H1 (cell line): ENCODE measurements at regions not wholly inside any gene's neighbourhood (a gene's known extent, or its start where the extent isn't known, plus 50 kb on each side); places are given as distances from the start of the nearest gene placed in this dataset.

ENCODE experiments used
- CTCF ChIA-PET: fragments of 300-600 bp; sonication (Branson Sonifier 250); formaldehyde crosslinking; loops from one replicate; lab custom pipeline; 2021; ENCODE audit not compliant: partially characterized antibody; lab: Charles Lee
- POLR2A ChIA-PET: fragments of 300-600 bp; sonication (Branson Sonifier 250); formaldehyde crosslinking; loops from one replicate; lab custom pipeline; 2021; ENCODE audit warnings: inconsistent platforms; ENCODE audit not compliant: partially characterized antibody; lab: Charles Lee
- DNase-seq, 2 experiments: peaks; one replicate each; pipeline versions ENCODE4 v3.0.0 to v3.0.0-alpha.2; 2010 to 2022; ENCODE audit warnings: low spot score in 2 of 2, low read depth in 1 of 2, mixed read lengths in 1 of 2
- FAIRE-seq: peaks from 2 replicates; lab custom pipeline; 2011; peaks lifted over from hg19 to GRCh38; lab: Jason Lieb, UNC
- H2AFZ ChIP-seq: 2 replicates; pipeline ENCODE4 v1.8.1; 2012; ENCODE audit warnings: low read length, inconsistent platforms
- H2AK5ac ChIP-seq: 2 replicates; pipeline ENCODE4 v1.6.1; 2013; ENCODE audit warnings: low read depth, low read length
- H2BK120ac ChIP-seq: replicated peaks from 2 replicates; pipeline ENCODE3; 2013; ENCODE audit warnings: low read depth, low read length, inconsistent platforms
- H2BK12ac ChIP-seq: 2 replicates; pipeline ENCODE4 v1.6.1; 2013; ENCODE audit warnings: low read depth, low read length
- H2BK15ac ChIP-seq: 2 replicates; pipeline ENCODE4 v1.6.1; 2013; ENCODE audit warnings: low read length
- H2BK20ac ChIP-seq: 2 replicates; pipeline ENCODE4 v1.6.1; 2013; ENCODE audit warnings: low read length
- H2BK5ac ChIP-seq: 2 replicates; pipeline ENCODE4 v1.6.1; 2013; ENCODE audit warnings: low read depth, low read length
- H3K14ac ChIP-seq: 2 replicates; pipeline ENCODE4 v1.6.1; 2013; ENCODE audit warnings: inconsistent platforms; ENCODE audit not compliant: insufficient read length
- H3K18ac ChIP-seq: 2 replicates; pipeline ENCODE4 v1.6.1; 2013; ENCODE audit warnings: low read length; ENCODE audit errors: extremely low read depth
- H3K23ac ChIP-seq: 2 replicates; pipeline ENCODE4 v1.6.1; 2013; ENCODE audit warnings: inconsistent platforms; ENCODE audit not compliant: insufficient read length
- H3K23me2 ChIP-seq: 2 replicates; pipeline ENCODE4 v1.6.1; 2013; ENCODE audit warnings: low read depth, low read length
- H3K27ac ChIP-seq: 2 replicates; pipeline ENCODE4 v1.6.1; 2011; ENCODE audit warnings: low read depth, low read length, inconsistent platforms
- H3K27me3 ChIP-seq, 4 experiments: replicated peaks in 1 of 4; 1 replicate in 1 of 4; 2 replicates in 3 of 4; pipeline versions ENCODE4 v1.6.1 to v1.8.1; 2011 to 2013; ENCODE audit warnings: low read length in 3 of 4, mild to moderate bottlenecking in 3 of 4, inconsistent platforms in 2 of 4, mixed read lengths in 2 of 4, moderate library complexity in 1 of 4; ENCODE audit not compliant: control insufficient read depth in 3 of 4, insufficient read depth in 3 of 4; ENCODE audit errors: extremely low read depth in 1 of 4
- H3K36me3 ChIP-seq, 4 experiments: 2 replicates each; pipeline versions ENCODE4 v1.6.1 to v1.8.1; 2011 to 2013; ENCODE audit warnings: mild to moderate bottlenecking in 4 of 4, low read length in 3 of 4, moderate library complexity in 2 of 4, control low read depth in 1 of 4, inconsistent platforms in 1 of 4; ENCODE audit not compliant: insufficient read depth in 4 of 4, control insufficient read depth in 2 of 4
- H3K4ac ChIP-seq: replicated peaks from 2 replicates; pipeline ENCODE3; 2013; ENCODE audit warnings: low read length, low read depth, mixed read lengths, inconsistent platforms; ENCODE audit not compliant: insufficient read length
- H3K4me1 ChIP-seq, 4 experiments: replicated peaks in 1 of 4; 1 replicate in 1 of 4; 2 replicates in 3 of 4; pipeline versions ENCODE4 v1.6.1 to v1.8.1; 2011 to 2013; ENCODE audit warnings: low read length in 3 of 4, inconsistent platforms in 2 of 4, mixed read lengths in 1 of 4; ENCODE audit not compliant: insufficient read depth in 4 of 4, control insufficient read depth in 3 of 4
- H3K4me2 ChIP-seq, 2 experiments: 2 replicates each; pipeline versions ENCODE4 v1.6.1 to v1.8.1; 2011 to 2013; ENCODE audit warnings: low read depth in 2 of 2, low read length in 2 of 2, control low read depth in 1 of 2, inconsistent platforms in 1 of 2, mild to moderate bottlenecking in 1 of 2; ENCODE audit not compliant: insufficient read depth in 1 of 2
- H3K4me3 ChIP-seq, 4 experiments: fragments of 200-600, 300-600 bp in 1 of 4; sonication (generic), shearing (Covaris generic), sonication (Bioruptor Twin) in 1 of 4; 2 replicates each; pipeline versions ENCODE4 v1.5.1 to v1.8.1; 2011 to 2016; ENCODE audit warnings: low read length in 4 of 4, low read depth in 3 of 4, control low read depth in 2 of 4, inconsistent platforms in 2 of 4, mild to moderate bottlenecking in 2 of 4, mixed read lengths in 1 of 4, moderate library complexity in 1 of 4; ENCODE audit not compliant: insufficient read depth in 2 of 4; ENCODE audit errors: extremely low read depth in 1 of 4
- H3K56ac ChIP-seq: replicated peaks from 2 replicates; pipeline ENCODE3; 2013; ENCODE audit warnings: low read depth, mild to moderate bottlenecking, mixed read lengths, low read length, inconsistent platforms; ENCODE audit not compliant: insufficient read length
- H3K79me1 ChIP-seq: 2 replicates; pipeline ENCODE4 v1.6.1; 2013; ENCODE audit warnings: low read depth, low read length, control low read depth
- H3K79me2 ChIP-seq, 2 experiments: 2 replicates each; pipeline versions ENCODE4 v1.6.1 to v1.8.1; 2012 to 2013; ENCODE audit warnings: low read length in 2 of 2, mild to moderate bottlenecking in 2 of 2, inconsistent platforms in 1 of 2; ENCODE audit not compliant: insufficient read depth in 2 of 2, control insufficient read depth in 1 of 2
- H3K9ac ChIP-seq, 4 experiments: replicated peaks in 1 of 4; 1 replicate in 1 of 4; 2 replicates in 3 of 4; pipeline versions ENCODE4 v1.6.1 to v1.8.1; 2011 to 2013; ENCODE audit warnings: low read depth in 3 of 4, low read length in 3 of 4, control low read depth in 2 of 4, mild to moderate bottlenecking in 2 of 4, moderate library complexity in 2 of 4, inconsistent platforms in 1 of 4; ENCODE audit errors: extremely low read depth in 1 of 4
- H3K9me3 ChIP-seq, 2 experiments: 2 replicates each; pipeline versions ENCODE4 v1.6.1 to v1.8.1; 2012 to 2013; ENCODE audit warnings: mild to moderate bottlenecking in 2 of 2, moderate library complexity in 2 of 2, control low read depth in 1 of 2, inconsistent platforms in 1 of 2, low read depth in 1 of 2, low read length in 1 of 2, mixed read lengths in 1 of 2; ENCODE audit not compliant: insufficient read depth in 2 of 2
- H4K20me1 ChIP-seq, 2 experiments: replicated peaks in 1 of 2; 2 replicates each; pipeline versions ENCODE3 to v1.8.1; 2011 to 2013; ENCODE audit warnings: inconsistent platforms in 2 of 2, low read length in 2 of 2, mild to moderate bottlenecking in 1 of 2; ENCODE audit not compliant: insufficient read depth in 2 of 2, control insufficient read depth in 1 of 2
- H4K5ac ChIP-seq: 2 replicates; pipeline ENCODE4 v1.6.1; 2013; ENCODE audit warnings: low read length, low read depth, mixed read lengths, inconsistent platforms; ENCODE audit not compliant: insufficient read length
- H4K8ac ChIP-seq: 2 replicates; pipeline ENCODE4 v1.8.0; 2013; ENCODE audit warnings: mild to moderate bottlenecking, moderate library complexity, low read length, inconsistent platforms; ENCODE audit not compliant: insufficient read depth; ENCODE audit errors: extremely low read depth
- H4K91ac ChIP-seq: replicated peaks from 2 replicates; pipeline ENCODE3; 2013; ENCODE audit warnings: low read length, mixed read lengths, inconsistent platforms; ENCODE audit not compliant: insufficient read length
- CEBPB ChIP-seq: IDR thresholded peaks from 2 replicates; pipeline ENCODE4 v1.6.1; 2012; ENCODE audit warnings: low read depth, low read length
- EP300 ChIP-seq, 2 experiments: IDR thresholded peaks; 1 replicate in 1 of 2; 2 replicates in 1 of 2; pipeline ENCODE4 v1.6.1; 2011 to 2012; ENCODE audit warnings: low read depth in 2 of 2, low read length in 2 of 2, mild to moderate bottlenecking in 2 of 2, borderline replicate concordance in 1 of 2, inconsistent platforms in 1 of 2, moderate library complexity in 1 of 2
- KDM1A ChIP-seq: fragments of 200-600, 300-600 bp; sonication (generic); IDR thresholded peaks from 2 replicates; pipeline ENCODE4 v1.7.1; 2016; ENCODE audit warnings: mild to moderate bottlenecking, low read length, borderline replicate concordance
- ZNF274 ChIP-seq: IDR thresholded peaks from 2 replicates; pipeline ENCODE4 v1.7.0; 2012; ENCODE audit warnings: low read length, borderline replicate concordance; ENCODE audit errors: extremely low read depth

DNA sequence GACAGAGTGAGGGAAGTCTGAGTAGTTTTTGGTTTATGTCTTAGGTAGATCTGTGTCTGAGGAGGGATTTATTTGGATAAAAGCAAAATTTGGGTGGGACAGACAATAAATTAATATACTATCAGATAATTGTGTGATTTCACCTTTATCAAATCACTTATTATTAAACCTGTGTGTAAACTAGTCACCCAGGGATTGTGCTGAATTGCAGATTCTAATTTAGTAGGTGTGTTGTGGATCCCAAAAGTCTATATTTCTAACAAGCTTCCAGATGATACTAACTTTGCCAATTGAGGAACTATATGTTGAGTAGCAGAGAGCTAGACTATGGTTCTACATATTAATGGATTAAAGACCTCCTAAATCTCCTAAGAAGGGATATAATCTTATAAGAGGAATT is 978.5 kb upstream of the FBXO33 start:
- Histone ChIP-seq H2AFZ (no peak overlapping the region), H4K20me1 (no peaks in the 10 kb centered on the region), H2BK5ac (no peak overlapping the region), H2BK15ac (no peak overlapping the region), H3K27me3 (no peaks in the 10 kb centered on the region), H3K27ac (no peak overlapping the region), H3K79me1 (no peaks in the 10 kb centered on the region), H3K56ac (no peak overlapping the region), H3K4me3 (no peak overlapping the region), H3K36me3 (no peaks in the 10 kb centered on the region), H4K5ac (no peak overlapping the region), H3K9ac (no peak overlapping the region), H3K79me2 (no peaks in the 10 kb centered on the region), H3K4me2 (no peak overlapping the region), H3K4ac (no peak overlapping the region), H2AK5ac (no peak overlapping the region), H4K8ac (no peak overlapping the region), H3K23me2 (no peaks in the 10 kb centered on the region), H3K18ac (no peak overlapping the region), H2BK12ac (no peak overlapping the region), H3K23ac (no peak overlapping the region), H3K9me3 (peaks cover 20 to 27% of the 10 kb centered on the region in 2 experiments), H2BK20ac (no peak overlapping the region), H2BK120ac (no peak overlapping the region), H3K14ac (no peak overlapping the region), H4K91ac (no peak overlapping the region), H3K4me1 (no peaks in the 10 kb centered on the region)
- DNase-seq (no peak), FAIRE-seq (no peak)
- POLR2A ChIA-PET, result no interaction called here
- TF ChIP-seq KDM1A (no peak), CEBPB (no peak), EP300 (IDR thresholded peaks at IDR 0.05; ENCODE audit: borderline replicate concordance in 1 of 2, low read depth in 2 of 2, low read length in 2 of 2) (no peak), ZNF274 (no peak)
- CTCF ChIA-PET, result no interaction called here
